Ishikawa (cell line): ENCODE measurements at regions not wholly inside any gene's neighbourhood (a gene's known extent, or its start where the extent isn't known, plus 50 kb on each side); places are given as distances from the start of the nearest gene placed in this dataset.

ENCODE experiments used
- CEBPB ChIP-seq: IDR thresholded peaks from 2 replicates; pipeline ENCODE4 v1.6.1; 2012
- CREB1 ChIP-seq: IDR thresholded peaks from 2 replicates; pipeline ENCODE4 v1.6.1; 2012; ENCODE audit warnings: low read depth
- EGR1 ChIP-seq: IDR thresholded peaks from 2 replicates; pipeline ENCODE4 v1.6.1; 2012
- EP300 ChIP-seq: IDR thresholded peaks from 2 replicates; pipeline ENCODE4 v1.6.1; 2012; ENCODE audit warnings: borderline replicate concordance
- FOXM1 ChIP-seq: IDR thresholded peaks from 2 replicates; pipeline ENCODE4 v1.6.1; 2012; ENCODE audit warnings: low read depth, borderline replicate concordance
- RAD21 ChIP-seq: IDR thresholded peaks from 2 replicates; pipeline ENCODE4 v1.6.1; 2012; ENCODE audit warnings: low read depth
- TAF1 ChIP-seq: IDR thresholded peaks from 2 replicates; pipeline ENCODE4 v1.6.1; 2012; ENCODE audit warnings: low read depth, mild to moderate bottlenecking
- TCF12 ChIP-seq: IDR thresholded peaks from 2 replicates; pipeline ENCODE4 v1.6.1; 2012; ENCODE audit warnings: low read depth
- TEAD4 ChIP-seq: IDR thresholded peaks from 2 replicates; pipeline ENCODE4 v1.6.1; 2012
- YY1 ChIP-seq: IDR thresholded peaks from 2 replicates; pipeline ENCODE4 v1.6.1; 2012; ENCODE audit warnings: low read depth
- ZBTB7A ChIP-seq: IDR thresholded peaks from 2 replicates; pipeline ENCODE4 v1.6.1; 2012; ENCODE audit warnings: low read depth
- TF ChIP-seq, protein P1 (sequence below): IDR thresholded peaks from 2 replicates; pipeline ENCODE4 v1.6.1; 2012; ENCODE audit warnings: low read depth, mild to moderate bottlenecking
- TF ChIP-seq, protein P2 (sequence below): IDR thresholded peaks from 2 replicates; pipeline ENCODE4 v1.6.1; 2012
- TF ChIP-seq, protein P3 (sequence below): IDR thresholded peaks from 2 replicates; pipeline ENCODE4 v1.6.1; 2012

DNA sequence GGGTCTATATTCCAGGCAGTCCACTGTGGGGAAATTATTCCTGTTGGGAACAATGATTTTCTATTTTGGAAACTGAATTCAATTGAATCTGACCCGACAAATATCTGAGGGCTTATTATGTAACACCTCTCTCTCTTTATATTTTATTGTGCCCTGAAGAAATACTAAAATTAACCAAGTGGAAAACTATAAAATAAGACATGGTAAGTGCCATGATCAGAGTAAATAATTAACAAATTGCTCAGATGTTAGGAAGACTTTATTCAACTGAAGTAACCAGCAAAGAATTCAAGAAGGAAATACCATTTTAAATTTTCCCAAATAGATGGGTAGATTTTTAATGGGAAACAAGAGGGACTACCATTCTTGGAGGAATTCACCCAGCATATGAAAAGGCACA, 632.9 kb downstream of the MAFB start:
- TF ChIP-seq YY1 = no peak
- TF ChIP-seq TAF1 = no peak
- no peak for TF ChIP-seq CEBPB
- TF ChIP-seq, protein P1, sequence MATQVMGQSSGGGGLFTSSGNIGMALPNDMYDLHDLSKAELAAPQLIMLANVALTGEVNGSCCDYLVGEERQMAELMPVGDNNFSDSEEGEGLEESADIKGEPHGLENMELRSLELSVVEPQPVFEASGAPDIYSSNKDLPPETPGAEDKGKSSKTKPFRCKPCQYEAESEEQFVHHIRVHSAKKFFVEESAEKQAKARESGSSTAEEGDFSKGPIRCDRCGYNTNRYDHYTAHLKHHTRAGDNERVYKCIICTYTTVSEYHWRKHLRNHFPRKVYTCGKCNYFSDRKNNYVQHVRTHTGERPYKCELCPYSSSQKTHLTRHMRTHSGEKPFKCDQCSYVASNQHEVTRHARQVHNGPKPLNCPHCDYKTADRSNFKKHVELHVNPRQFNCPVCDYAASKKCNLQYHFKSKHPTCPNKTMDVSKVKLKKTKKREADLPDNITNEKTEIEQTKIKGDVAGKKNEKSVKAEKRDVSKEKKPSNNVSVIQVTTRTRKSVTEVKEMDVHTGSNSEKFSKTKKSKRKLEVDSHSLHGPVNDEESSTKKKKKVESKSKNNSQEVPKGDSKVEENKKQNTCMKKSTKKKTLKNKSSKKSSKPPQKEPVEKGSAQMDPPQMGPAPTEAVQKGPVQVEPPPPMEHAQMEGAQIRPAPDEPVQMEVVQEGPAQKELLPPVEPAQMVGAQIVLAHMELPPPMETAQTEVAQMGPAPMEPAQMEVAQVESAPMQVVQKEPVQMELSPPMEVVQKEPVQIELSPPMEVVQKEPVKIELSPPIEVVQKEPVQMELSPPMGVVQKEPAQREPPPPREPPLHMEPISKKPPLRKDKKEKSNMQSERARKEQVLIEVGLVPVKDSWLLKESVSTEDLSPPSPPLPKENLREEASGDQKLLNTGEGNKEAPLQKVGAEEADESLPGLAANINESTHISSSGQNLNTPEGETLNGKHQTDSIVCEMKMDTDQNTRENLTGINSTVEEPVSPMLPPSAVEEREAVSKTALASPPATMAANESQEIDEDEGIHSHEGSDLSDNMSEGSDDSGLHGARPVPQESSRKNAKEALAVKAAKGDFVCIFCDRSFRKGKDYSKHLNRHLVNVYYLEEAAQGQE = no peak
- TF ChIP-seq CREB1 = no peak
- TF ChIP-seq RAD21 = no peak
- no peak for TF ChIP-seq EP300
- no peak for TF ChIP-seq FOXM1
- no peak for TF ChIP-seq TEAD4
- no peak for TF ChIP-seq ZBTB7A
- TF ChIP-seq, protein P2, sequence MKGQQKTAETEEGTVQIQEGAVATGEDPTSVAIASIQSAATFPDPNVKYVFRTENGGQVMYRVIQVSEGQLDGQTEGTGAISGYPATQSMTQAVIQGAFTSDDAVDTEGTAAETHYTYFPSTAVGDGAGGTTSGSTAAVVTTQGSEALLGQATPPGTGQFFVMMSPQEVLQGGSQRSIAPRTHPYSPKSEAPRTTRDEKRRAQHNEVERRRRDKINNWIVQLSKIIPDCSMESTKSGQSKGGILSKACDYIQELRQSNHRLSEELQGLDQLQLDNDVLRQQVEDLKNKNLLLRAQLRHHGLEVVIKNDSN = no peak
- no peak for TF ChIP-seq TCF12
- TF ChIP-seq, protein P3, sequence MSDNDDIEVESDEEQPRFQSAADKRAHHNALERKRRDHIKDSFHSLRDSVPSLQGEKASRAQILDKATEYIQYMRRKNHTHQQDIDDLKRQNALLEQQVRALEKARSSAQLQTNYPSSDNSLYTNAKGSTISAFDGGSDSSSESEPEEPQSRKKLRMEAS = no peak
- TF ChIP-seq EGR1 = no peak
